GM23248 (cell line): ENCODE measurements at regions not wholly inside any gene's neighbourhood (a gene's known extent, or its start where the extent isn't known, plus 50 kb on each side); places are given as distances from the start of the nearest gene placed in this dataset.

ENCODE experiments used
- EZH2 ChIP-seq: fragments of 200-600 bp; sonication (generic); IDR thresholded peaks from 2 replicates; pipeline ENCODE4 v1.6.1; 2018; ENCODE audit warnings: antibody characterized with exemption, mild to moderate bottlenecking; ENCODE audit not compliant: insufficient read depth, poor library complexity, severe bottlenecking
- EZH2phosphoT487 ChIP-seq: fragments of 200-600 bp; sonication (generic); IDR thresholded peaks from 2 replicates; pipeline ENCODE4 v1.6.1; 2018; ENCODE audit warnings: antibody characterized with exemption, moderate library complexity, mild to moderate bottlenecking, low read depth; ENCODE audit not compliant: insufficient read depth

DNA sequence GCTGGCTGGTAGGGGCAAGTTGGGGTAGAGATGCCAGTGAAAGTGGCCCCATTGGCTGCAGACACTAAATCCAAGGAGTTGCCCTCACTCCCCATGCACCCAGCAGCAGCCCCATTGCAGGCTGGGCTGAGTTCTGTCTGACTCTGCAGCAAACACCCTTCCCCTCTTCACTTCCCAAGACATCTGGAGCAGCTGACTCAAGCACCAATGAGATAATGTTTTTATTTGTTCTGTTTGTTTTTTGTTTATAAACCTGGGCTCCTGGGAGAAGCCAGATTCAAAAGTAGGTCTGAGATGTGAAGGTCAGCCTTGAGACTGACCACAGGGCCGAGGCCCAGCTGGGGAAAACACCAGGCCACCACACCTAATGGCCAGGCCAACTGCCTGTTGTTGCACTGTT, 545.9 kb upstream of the KLF4 start:
- TF ChIP-seq EZH2: no peak
- no peak for TF ChIP-seq EZH2phosphoT487
